GM12878 (cell line): ENCODE measurements at regions not wholly inside any gene's neighbourhood (a gene's known extent, or its start where the extent isn't known, plus 50 kb on each side); places are given as distances from the start of the nearest gene placed in this dataset.

Experiments used
- ATAC-seq: fragments of 200-7000 bp; cut with Tn5 transposase; 3 replicates; pipeline ENCODE4 v1.9.1; 2020; ENCODE audit warnings: mild to moderate bottlenecking, moderate library complexity
- BruUV-seq: library from RNA; stranded (reverse); fragments of 400-500 nt; replicated peaks from 2 replicates; lab custom pipeline; 2021; lab: Mats Ljungman, UMichigan
- CTCF ChIA-PET: fragments of 300-600 bp; sonication (Branson Sonifier 250); formaldehyde crosslinking; extraction: SDS; loops from one replicate; lab custom pipeline; 2021; ENCODE audit warnings: inconsistent platforms; lab: Yijun Ruan, JAX
- POLR2A ChIA-PET: fragments of 350-600 bp; formaldehyde crosslinking; extraction: SDS; loops from one replicate; lab custom pipeline; 2021; ENCODE audit warnings: inconsistent platforms; lab: Charles Lee
- RAD21 ChIA-PET: fragments of 300-600 bp; sonication (Branson Sonifier 250); formaldehyde crosslinking; loops from one replicate; lab custom pipeline; 2023; ENCODE audit warnings: antibody characterized with exemption; ENCODE audit not compliant: unreplicated experiment; lab: Charles Lee
- SMC1A ChIA-PET: fragments of 300-600 bp; sonication (Branson Sonifier 250); formaldehyde crosslinking; loops from one replicate; lab custom pipeline; 2023; ENCODE audit not compliant: unreplicated experiment, uncharacterized antibody; lab: Charles Lee
- DNase-seq: peaks from one replicate; pipeline ENCODE4 v3.0.0-alpha.2; 2011; ENCODE audit warnings: low read depth, low spot score
- FAIRE-seq: peaks from 3 replicates; lab custom pipeline; 2011; peaks lifted over from hg19 to GRCh38; lab: Jason Lieb, UNC
- H2AFZ ChIP-seq: 2 replicates; pipeline ENCODE4 v1.6.0; 2011; ENCODE audit warnings: low read depth, low read length, control low read depth; ENCODE audit not compliant: control insufficient read depth
- H3K27ac ChIP-seq: 2 replicates; pipeline ENCODE4 v1.5.1; 2011; ENCODE audit warnings: control low read depth; ENCODE audit not compliant: control insufficient read depth, insufficient read depth
- H3K27me3 ChIP-seq, 2 experiments: replicated peaks in 1 of 2; 2 replicates each; pipeline versions ENCODE4 v1.6.0 to v1.6.1; 2011; ENCODE audit warnings: low read length in 1 of 2; ENCODE audit not compliant: control insufficient read depth in 2 of 2, insufficient read depth in 2 of 2
- H3K36me3 ChIP-seq, 2 experiments: 2 replicates each; pipeline ENCODE4 v1.5.1; 2011; ENCODE audit warnings: low read length in 1 of 2; ENCODE audit not compliant: control insufficient read depth in 2 of 2, insufficient read depth in 2 of 2
- H3K4me1 ChIP-seq: 2 replicates; pipeline ENCODE4 v1.6.1; 2011; ENCODE audit warnings: mild to moderate bottlenecking, low read length, moderate library complexity, mixed read lengths; ENCODE audit not compliant: control insufficient read depth, insufficient read depth
- H3K4me2 ChIP-seq: 2 replicates; pipeline ENCODE4 v1.6.0; 2011; ENCODE audit warnings: control low read depth; ENCODE audit not compliant: control insufficient read depth, insufficient read depth
- H3K4me3 ChIP-seq: fragments of 200-600 bp; sonication (generic); 2 replicates; pipeline ENCODE4 v1.5.1; 2016
- H3K79me2 ChIP-seq: 2 replicates; pipeline ENCODE4 v1.6.0; 2011; ENCODE audit warnings: low read length; ENCODE audit not compliant: control insufficient read depth, insufficient read depth
- H3K9ac ChIP-seq: 2 replicates; pipeline ENCODE4 v1.8.0; 2011; ENCODE audit warnings: low read length, control low read depth, mixed read lengths; ENCODE audit not compliant: control insufficient read depth, insufficient read depth
- H3K9me3 ChIP-seq: replicated peaks from 3 replicates; pipeline ENCODE4 v1.5.1; 2011; ENCODE audit warnings: mild to moderate bottlenecking, low read length; ENCODE audit not compliant: control insufficient read depth, insufficient read depth
- H4K20me1 ChIP-seq: 2 replicates; pipeline ENCODE4 v1.6.0; 2011; ENCODE audit not compliant: control insufficient read depth, insufficient read depth
- CBX5 ChIP-seq: sonication (generic); IDR thresholded peaks from 2 replicates; pipeline ENCODE4 v1.6.1; 2016; ENCODE audit warnings: low read depth, moderate library complexity, mild to moderate bottlenecking, inconsistent platforms
- EGR1 ChIP-seq, 2 experiments: IDR thresholded peaks; 1 replicate in 1 of 2; 2 replicates in 1 of 2; pipeline ENCODE4 v1.6.1; 2011 to 2012; ENCODE audit warnings: low read depth in 2 of 2, low read length in 2 of 2, borderline replicate concordance in 1 of 2, mild to moderate bottlenecking in 1 of 2, moderate library complexity in 1 of 2
- EP300 ChIP-seq, 2 experiments: fragments of 150-350 bp in 1 of 2; IDR thresholded peaks; 2 replicates each; pipeline ENCODE4 v1.6.1; 2011 to 2012; ENCODE audit warnings: low read depth in 2 of 2, low read length in 2 of 2, borderline replicate concordance in 1 of 2, improper control_type of control experiment in 1 of 2, inconsistent platforms in 1 of 2; ENCODE audit not compliant: control insufficient read depth in 1 of 2
- ETV6 ChIP-seq, 2 experiments: fragments of 450-650 bp in 1 of 2; IDR thresholded peaks in 1 of 2; conservative IDR thresholded peaks in 1 of 2; 2 replicates each; pipeline ENCODE4 v1.6.1; 2014; ENCODE audit warnings: antibody characterized with exemption in 1 of 2, borderline replicate concordance in 1 of 2, low read depth in 1 of 2, mild to moderate bottlenecking in 1 of 2, moderate library complexity in 1 of 2
- MTA2 ChIP-seq: fragments of 450-650 bp; IDR thresholded peaks from 2 replicates; pipeline ENCODE4 v1.6.1; 2016; ENCODE audit warnings: low read depth, mild to moderate bottlenecking, moderate library complexity
- MYC ChIP-seq: IDR thresholded peaks from 2 replicates; pipeline ENCODE4 v1.6.1; 2011; ENCODE audit warnings: mild to moderate bottlenecking, low read length, moderate library complexity, inconsistent platforms; ENCODE audit not compliant: insufficient read depth, insufficient replicate concordance, insufficient read length, severe bottlenecking
- NFYA ChIP-seq: IDR thresholded peaks from 2 replicates; pipeline ENCODE4 v1.6.1; 2011; ENCODE audit warnings: low read depth, mild to moderate bottlenecking, low read length, improper control_type of control experiment, borderline replicate concordance
- NKRF ChIP-seq: fragments of 450-650 bp; conservative IDR thresholded peaks from 2 replicates; pipeline ENCODE4 v1.6.1; 2017; ENCODE audit warnings: mild to moderate bottlenecking, moderate library complexity
- RELA ChIP-seq: fragments of 450-650 bp; IDR thresholded peaks from 2 replicates; pipeline ENCODE4 v1.8.0; 2014; ENCODE audit warnings: borderline replicate concordance; ENCODE audit not compliant: partially characterized antibody
- SMC3 ChIP-seq: IDR thresholded peaks from 2 replicates; pipeline ENCODE4 v1.6.1; 2011; ENCODE audit warnings: low read length, improper control_type of control experiment, borderline replicate concordance
- WGBS: methylation state at CpG from one replicate; pipeline ENCODE4 v1.1.6; 2016; ENCODE audit warnings: low lambda C conversion rate; ENCODE audit not compliant: insufficient replicate concordance, insufficient coverage; ENCODE audit errors: missing lambda C conversion rate; 5-methylcytosine and 5-hydroxymethylcytosine counted together
- in situ Hi-C: fragments of 300-500 bp; cut with MboI; formaldehyde crosslinking; loops from 9 replicates; pipeline ENCODE4 v1.14.3; 2018; ENCODE audit warnings: mixed read lengths
- intact Hi-C: fragments of 100-400 bp; cut with micrococcal nuclease; formaldehyde crosslinking; loops from one replicate; pipeline ENCODE4 v1.14.2; 2022; ENCODE audit not compliant: unreplicated experiment
- TF ChIP-seq, protein P1 (sequence below): fragments of 450-650 bp; IDR thresholded peaks from 2 replicates; pipeline ENCODE4 v1.6.1; 2016; ENCODE audit warnings: mild to moderate bottlenecking, moderate library complexity, borderline replicate concordance
- TF ChIP-seq, protein P2 (sequence below): fragments of 150-350 bp; IDR thresholded peaks from 2 replicates; pipeline ENCODE4 v1.6.1; 2016; ENCODE audit warnings: low read depth, low read length

- TF ChIP-seq, protein P1, sequence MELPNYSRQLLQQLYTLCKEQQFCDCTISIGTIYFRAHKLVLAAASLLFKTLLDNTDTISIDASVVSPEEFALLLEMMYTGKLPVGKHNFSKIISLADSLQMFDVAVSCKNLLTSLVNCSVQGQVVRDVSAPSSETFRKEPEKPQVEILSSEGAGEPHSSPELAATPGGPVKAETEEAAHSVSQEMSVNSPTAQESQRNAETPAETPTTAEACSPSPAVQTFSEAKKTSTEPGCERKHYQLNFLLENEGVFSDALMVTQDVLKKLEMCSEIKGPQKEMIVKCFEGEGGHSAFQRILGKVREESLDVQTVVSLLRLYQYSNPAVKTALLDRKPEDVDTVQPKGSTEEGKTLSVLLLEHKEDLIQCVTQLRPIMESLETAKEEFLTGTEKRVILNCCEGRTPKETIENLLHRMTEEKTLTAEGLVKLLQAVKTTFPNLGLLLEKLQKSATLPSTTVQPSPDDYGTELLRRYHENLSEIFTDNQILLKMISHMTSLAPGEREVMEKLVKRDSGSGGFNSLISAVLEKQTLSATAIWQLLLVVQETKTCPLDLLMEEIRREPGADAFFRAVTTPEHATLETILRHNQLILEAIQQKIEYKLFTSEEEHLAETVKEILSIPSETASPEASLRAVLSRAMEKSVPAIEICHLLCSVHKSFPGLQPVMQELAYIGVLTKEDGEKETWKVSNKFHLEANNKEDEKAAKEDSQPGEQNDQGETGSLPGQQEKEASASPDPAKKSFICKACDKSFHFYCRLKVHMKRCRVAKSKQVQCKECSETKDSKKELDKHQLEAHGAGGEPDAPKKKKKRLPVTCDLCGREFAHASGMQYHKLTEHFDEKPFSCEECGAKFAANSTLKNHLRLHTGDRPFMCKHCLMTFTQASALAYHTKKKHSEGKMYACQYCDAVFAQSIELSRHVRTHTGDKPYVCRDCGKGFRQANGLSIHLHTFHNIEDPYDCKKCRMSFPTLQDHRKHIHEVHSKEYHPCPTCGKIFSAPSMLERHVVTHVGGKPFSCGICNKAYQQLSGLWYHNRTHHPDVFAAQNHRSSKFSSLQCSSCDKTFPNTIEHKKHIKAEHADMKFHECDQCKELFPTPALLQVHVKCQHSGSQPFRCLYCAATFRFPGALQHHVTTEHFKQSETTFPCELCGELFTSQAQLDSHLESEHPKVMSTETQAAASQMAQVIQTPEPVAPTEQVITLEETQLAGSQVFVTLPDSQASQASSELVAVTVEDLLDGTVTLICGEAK = no peak
- TF ChIP-seq NFYA (no peak), RELA (no peak)
Observed at GRCh38 chr9:115444959-115445358, 327.0 kb upstream of the TNC start (continued).

GRCh38 chr9:115445655-115446054 is 327.7 kb upstream of the TNC start:
- no peak for DNase-seq
- Histone ChIP-seq H3K36me3 (no peaks in the 10 kb centered on the region), H3K4me1 (no peaks in the 10 kb centered on the region), H3K27ac (no peak overlapping the region), H3K4me2 (no peak overlapping the region), H3K79me2 (no peaks in the 10 kb centered on the region), H3K27me3 (no peaks in the 10 kb centered on the region), H4K20me1 (no peaks in the 10 kb centered on the region), H3K4me3 (no peak overlapping the region), H3K9me3 (no peaks in the 10 kb centered on the region), H3K9ac (no peak overlapping the region), H2AFZ (no peak overlapping the region)
- RAD21 ChIA-PET = no interaction called here
- SMC1A ChIA-PET = interaction anchor here (1.0 kb wide), 1 partner anchor 33 kb away, joined by 3 read pairs; no protein-coding TSS in a partner anchor
- no peak for ATAC-seq
- no TSS peak for BruUV-seq
- intact Hi-C loops = no loop called here
- no peak for FAIRE-seq
- CTCF ChIA-PET = no interaction called here
- POLR2A ChIA-PET = no interaction called here
- in situ Hi-C loops = no loop called here
- 3% methylated on average over 3 of the region's 3 CpGs for WGBS
- TF ChIP-seq NKRF = no peak
- no peak for TF ChIP-seq SMC3
- no peak for TF ChIP-seq EGR1 (IDR thresholded peaks at IDR 0.05; ENCODE audit: borderline replicate concordance in 1 of 2, low read depth in 2 of 2, low read length in 2 of 2)
- TF ChIP-seq MYC = no peak
- TF ChIP-seq, protein P2, sequence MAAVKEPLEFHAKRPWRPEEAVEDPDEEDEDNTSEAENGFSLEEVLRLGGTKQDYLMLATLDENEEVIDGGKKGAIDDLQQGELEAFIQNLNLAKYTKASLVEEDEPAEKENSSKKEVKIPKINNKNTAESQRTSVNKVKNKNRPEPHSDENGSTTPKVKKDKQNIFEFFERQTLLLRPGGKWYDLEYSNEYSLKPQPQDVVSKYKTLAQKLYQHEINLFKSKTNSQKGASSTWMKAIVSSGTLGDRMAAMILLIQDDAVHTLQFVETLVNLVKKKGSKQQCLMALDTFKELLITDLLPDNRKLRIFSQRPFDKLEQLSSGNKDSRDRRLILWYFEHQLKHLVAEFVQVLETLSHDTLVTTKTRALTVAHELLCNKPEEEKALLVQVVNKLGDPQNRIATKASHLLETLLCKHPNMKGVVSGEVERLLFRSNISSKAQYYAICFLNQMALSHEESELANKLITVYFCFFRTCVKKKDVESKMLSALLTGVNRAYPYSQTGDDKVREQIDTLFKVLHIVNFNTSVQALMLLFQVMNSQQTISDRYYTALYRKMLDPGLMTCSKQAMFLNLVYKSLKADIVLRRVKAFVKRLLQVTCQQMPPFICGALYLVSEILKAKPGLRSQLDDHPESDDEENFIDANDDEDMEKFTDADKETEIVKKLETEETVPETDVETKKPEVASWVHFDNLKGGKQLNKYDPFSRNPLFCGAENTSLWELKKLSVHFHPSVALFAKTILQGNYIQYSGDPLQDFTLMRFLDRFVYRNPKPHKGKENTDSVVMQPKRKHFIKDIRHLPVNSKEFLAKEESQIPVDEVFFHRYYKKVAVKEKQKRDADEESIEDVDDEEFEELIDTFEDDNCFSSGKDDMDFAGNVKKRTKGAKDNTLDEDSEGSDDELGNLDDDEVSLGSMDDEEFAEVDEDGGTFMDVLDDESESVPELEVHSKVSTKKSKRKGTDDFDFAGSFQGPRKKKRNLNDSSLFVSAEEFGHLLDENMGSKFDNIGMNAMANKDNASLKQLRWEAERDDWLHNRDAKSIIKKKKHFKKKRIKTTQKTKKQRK = no peak
- no peak for TF ChIP-seq CBX5
- TF ChIP-seq EP300 (IDR thresholded peaks at IDR 0.05; ENCODE audit: borderline replicate concordance in 1 of 2, control insufficient read depth in 1 of 2, low read depth in 2 of 2, low read length in 2 of 2) = no peak
- TF ChIP-seq MTA2 = no peak
- TF ChIP-seq ETV6 (conservative IDR thresholded peaks at IDR 0.05 in 1 of 2, IDR thresholded peaks at IDR 0.05 in 1 of 2; ENCODE audit: borderline replicate concordance in 1 of 2, low read depth in 1 of 2) = no peak
